NB4 (cell line): ENCODE measurements at regions not wholly inside any gene's neighbourhood (a gene's known extent, or its start where the extent isn't known, plus 50 kb on each side); places are given as distances from the start of the nearest gene placed in this dataset.

Source experiments
- DNase-seq: peaks from one replicate; pipeline ENCODE4 v3.0.0; 2010; ENCODE audit warnings: low read depth
- H3K4me3 ChIP-seq: one replicate; pipeline ENCODE4 v1.5.1; 2011; ENCODE audit warnings: mild to moderate bottlenecking, low read depth, low read length, moderate library complexity
- MAX ChIP-seq: IDR thresholded peaks from 2 replicates; pipeline ENCODE4 v1.6.1; 2011; ENCODE audit warnings: low read depth, low read length
- MYC ChIP-seq: IDR thresholded peaks from 2 replicates; pipeline ENCODE4 v1.6.1; 2011; ENCODE audit warnings: low read depth, low read length
- POLR2A ChIP-seq: IDR thresholded peaks from 2 replicates; pipeline ENCODE4 v1.6.1; 2011; ENCODE audit warnings: mild to moderate bottlenecking; ENCODE audit not compliant: insufficient read length; ENCODE audit errors: extremely low read depth
- TF ChIP-seq, protein P1 (sequence below): IDR thresholded peaks from one replicate; pipeline ENCODE4 v1.5.1; 2012; ENCODE audit warnings: low read depth, low read length

- no peak for DNase-seq
- TF ChIP-seq MYC, result no peak
- TF ChIP-seq, protein P1, sequence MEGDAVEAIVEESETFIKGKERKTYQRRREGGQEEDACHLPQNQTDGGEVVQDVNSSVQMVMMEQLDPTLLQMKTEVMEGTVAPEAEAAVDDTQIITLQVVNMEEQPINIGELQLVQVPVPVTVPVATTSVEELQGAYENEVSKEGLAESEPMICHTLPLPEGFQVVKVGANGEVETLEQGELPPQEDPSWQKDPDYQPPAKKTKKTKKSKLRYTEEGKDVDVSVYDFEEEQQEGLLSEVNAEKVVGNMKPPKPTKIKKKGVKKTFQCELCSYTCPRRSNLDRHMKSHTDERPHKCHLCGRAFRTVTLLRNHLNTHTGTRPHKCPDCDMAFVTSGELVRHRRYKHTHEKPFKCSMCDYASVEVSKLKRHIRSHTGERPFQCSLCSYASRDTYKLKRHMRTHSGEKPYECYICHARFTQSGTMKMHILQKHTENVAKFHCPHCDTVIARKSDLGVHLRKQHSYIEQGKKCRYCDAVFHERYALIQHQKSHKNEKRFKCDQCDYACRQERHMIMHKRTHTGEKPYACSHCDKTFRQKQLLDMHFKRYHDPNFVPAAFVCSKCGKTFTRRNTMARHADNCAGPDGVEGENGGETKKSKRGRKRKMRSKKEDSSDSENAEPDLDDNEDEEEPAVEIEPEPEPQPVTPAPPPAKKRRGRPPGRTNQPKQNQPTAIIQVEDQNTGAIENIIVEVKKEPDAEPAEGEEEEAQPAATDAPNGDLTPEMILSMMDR, result no peak
- TF ChIP-seq MAX, result no peak
- no peak for TF ChIP-seq POLR2A
- H3K4me3 ChIP-seq, result no peak overlapping the region
Observed at GRCh38 chr4:24040811-24041210, 151.0 kb upstream of the PPARGC1A start.

GRCh38 chr4:24033626-24034025 lies 143.8 kb upstream of the PPARGC1A start:
- H3K4me3 ChIP-seq, result no peak overlapping the region
- TF ChIP-seq, protein P1, result no peak
- TF ChIP-seq MYC (no peak), POLR2A (no peak), MAX (no peak)
- DNase-seq, result no peak

GRCh38 chr4:24032371-24032989 lies 142.6 kb upstream of the PPARGC1A start:
- TF ChIP-seq MYC (no peak), MAX (no peak), POLR2A (no peak)
- TF ChIP-seq, protein P1, result peak; percentile 37
- peak; percentile 39 for DNase-seq
- no peak overlapping the region for H3K4me3 ChIP-seq

DNA sequence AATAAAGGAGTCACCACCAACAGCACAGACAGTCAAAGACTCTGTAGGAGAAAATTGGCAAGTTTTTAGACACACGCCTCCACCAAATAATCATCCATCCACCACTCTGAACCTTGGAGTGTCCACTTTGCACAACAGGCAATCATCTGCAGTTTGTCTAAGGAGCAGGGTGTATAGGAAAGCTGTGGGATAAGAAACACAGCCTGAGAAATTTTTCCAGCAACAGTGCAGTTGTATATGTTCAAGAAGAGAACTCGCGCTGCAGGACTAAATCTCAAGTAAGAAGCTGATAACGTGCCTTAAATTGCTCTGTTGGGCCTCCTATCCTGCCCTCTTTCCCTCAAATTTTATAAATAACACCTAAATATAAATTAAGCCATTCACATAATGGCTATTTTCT lies 136.7 kb upstream of the PPARGC1A start:
- no peak for DNase-seq
- TF ChIP-seq POLR2A, result no peak
- TF ChIP-seq, protein P1, result no peak
- no peak for TF ChIP-seq MYC
- TF ChIP-seq MAX, result no peak
- no peak overlapping the region for H3K4me3 ChIP-seq

GRCh38 chr4:24024605-24025004 lies 134.8 kb upstream of the PPARGC1A start:
- H3K4me3 ChIP-seq, result no peak overlapping the region
- peak; percentile 20 for DNase-seq
- TF ChIP-seq POLR2A (no peak), MYC (no peak), MAX (no peak)
- TF ChIP-seq, protein P1, result no peak

DNA sequence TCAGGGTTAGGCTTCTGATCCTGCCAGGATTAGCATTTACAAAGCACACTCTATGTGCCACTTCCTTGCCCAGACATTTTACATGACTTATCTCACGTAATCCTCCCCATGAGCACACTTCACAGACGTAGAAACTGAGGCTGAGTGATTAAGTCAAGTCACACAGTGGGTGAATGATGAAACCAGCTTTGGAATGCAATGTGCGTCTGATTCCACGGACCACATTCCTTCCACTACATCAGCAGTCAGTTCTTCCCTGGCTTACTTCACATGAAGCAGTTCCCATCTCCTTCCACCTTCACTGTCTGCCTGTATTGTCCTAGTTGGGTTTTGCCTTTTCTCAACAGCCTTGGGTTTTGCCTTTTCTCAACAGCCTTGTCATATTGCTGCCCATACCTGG lies 134.3 kb upstream of the PPARGC1A start:
- TF ChIP-seq MYC (no peak), POLR2A (no peak), MAX (no peak)
- TF ChIP-seq, protein P1, result no peak
- no peak overlapping the region for H3K4me3 ChIP-seq
- DNase-seq, result no peak
